ENCODE measurements at regions not wholly inside any gene's neighbourhood (a gene's known extent, or its start where the extent isn't known, plus 50 kb on each side); places are given as distances from the start of the nearest gene placed in this dataset.

- TF ChIP-seq, protein P1, sequence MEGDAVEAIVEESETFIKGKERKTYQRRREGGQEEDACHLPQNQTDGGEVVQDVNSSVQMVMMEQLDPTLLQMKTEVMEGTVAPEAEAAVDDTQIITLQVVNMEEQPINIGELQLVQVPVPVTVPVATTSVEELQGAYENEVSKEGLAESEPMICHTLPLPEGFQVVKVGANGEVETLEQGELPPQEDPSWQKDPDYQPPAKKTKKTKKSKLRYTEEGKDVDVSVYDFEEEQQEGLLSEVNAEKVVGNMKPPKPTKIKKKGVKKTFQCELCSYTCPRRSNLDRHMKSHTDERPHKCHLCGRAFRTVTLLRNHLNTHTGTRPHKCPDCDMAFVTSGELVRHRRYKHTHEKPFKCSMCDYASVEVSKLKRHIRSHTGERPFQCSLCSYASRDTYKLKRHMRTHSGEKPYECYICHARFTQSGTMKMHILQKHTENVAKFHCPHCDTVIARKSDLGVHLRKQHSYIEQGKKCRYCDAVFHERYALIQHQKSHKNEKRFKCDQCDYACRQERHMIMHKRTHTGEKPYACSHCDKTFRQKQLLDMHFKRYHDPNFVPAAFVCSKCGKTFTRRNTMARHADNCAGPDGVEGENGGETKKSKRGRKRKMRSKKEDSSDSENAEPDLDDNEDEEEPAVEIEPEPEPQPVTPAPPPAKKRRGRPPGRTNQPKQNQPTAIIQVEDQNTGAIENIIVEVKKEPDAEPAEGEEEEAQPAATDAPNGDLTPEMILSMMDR (IDR thresholded peaks at IDR 0.05; ENCODE audit: low read depth, low read length): no peak
- H3K27me3 ChIP-seq (ENCODE audit: control insufficient read depth, insufficient read depth, low read length): no peaks in the 10 kb centered on the region
- ChIA-PET CTCF (no interaction called here), POLR2A (no interaction called here)
- peaks cover 60% of the 10 kb centered on the region for H3K9me3 ChIP-seq (ENCODE audit: control insufficient read depth, insufficient read depth, low read length)
- H3K4me3 ChIP-seq (ENCODE audit: low read depth, low read length): no peak overlapping the region
- no peak for DNase-seq (ENCODE audit: low read depth, low spot score)
- H3K27ac ChIP-seq (ENCODE audit: low read depth, low read length): no peak overlapping the region
These were observed 176.2 kb downstream of the URI1 start for GRCh38 chr19:30118221-30118620.

DNA sequence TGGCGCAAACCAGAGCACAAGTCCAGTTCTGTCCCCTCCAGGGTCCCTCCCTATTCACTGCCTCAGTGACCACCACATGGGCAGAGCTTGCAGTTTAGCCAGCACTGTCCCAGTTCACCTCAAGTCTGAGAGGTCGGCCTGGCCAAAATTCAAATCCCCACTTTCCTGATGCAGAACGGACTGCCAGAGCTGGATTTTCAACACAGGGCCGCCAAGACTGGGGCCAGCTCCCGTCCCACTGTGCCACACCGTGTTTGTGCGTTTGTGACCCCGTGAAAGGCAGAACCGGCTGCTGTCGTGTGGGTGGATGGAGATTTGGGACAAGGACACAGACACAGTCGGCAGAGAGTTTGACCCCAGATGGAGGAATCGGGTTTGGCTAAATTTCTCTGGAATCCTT is 176.7 kb downstream of the URI1 start:
- H3K27me3 ChIP-seq (ENCODE audit: control insufficient read depth, insufficient read depth, low read length): no peaks in the 10 kb centered on the region
- H3K9me3 ChIP-seq (ENCODE audit: control insufficient read depth, insufficient read depth, low read length): peaks cover 65% of the 10 kb centered on the region
- TF ChIP-seq, protein P1 (IDR thresholded peaks at IDR 0.05; ENCODE audit: low read depth, low read length): no peak
- H3K27ac ChIP-seq (ENCODE audit: low read depth, low read length): no peak overlapping the region
- POLR2A ChIA-PET: no interaction called here
- CTCF ChIA-PET: interaction anchor here (0.7 kb wide), 1 partner anchor 644 kb away, joined by 3 read pairs; no protein-coding TSS in a partner anchor
- H3K4me3 ChIP-seq (ENCODE audit: low read depth, low read length): no peak overlapping the region
- no peak for DNase-seq (ENCODE audit: low read depth, low spot score)

DNA sequence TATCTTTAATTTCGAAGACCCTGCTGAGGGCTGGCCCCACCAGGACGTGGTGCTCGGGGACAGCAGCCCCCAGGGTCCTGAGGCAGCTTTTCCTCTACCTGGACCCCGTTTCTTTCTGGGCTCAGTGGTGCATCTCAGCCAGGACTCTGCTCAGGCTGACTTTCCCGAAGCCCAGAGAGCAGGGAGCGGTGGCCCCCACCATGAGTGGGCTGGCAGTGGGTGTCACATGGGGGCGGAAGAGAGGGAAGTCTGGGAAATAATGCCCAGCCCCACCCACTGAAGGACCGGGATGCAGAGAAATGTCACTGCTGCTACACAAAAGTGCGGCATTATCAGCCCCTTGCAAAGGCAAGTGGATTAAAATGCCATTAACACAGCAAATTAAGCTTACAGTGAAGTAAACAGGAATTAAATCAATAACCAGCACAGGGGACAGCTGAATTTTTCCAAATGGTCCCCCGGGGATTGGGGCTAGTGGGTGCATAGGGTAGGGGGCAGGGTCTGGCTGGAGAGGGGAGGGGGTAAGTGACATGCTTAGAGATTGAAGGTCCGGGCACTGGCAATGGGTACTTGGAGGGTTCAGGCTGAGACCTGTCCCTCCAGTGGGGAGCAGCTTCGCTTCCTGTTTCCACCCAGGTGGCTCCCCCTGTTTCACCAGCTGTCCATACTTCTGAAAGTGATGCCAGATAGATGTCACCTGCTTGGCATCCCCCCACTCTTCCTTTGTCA is 177.3 kb downstream of the URI1 start:
- POLR2A ChIA-PET: no interaction called here

GRCh38 chr19:30120860-30121484 is 178.9 kb downstream of the URI1 start:
- Histone ChIP-seq H3K9me3 (ENCODE audit: control insufficient read depth, insufficient read depth, low read length) (peaks cover 69% of the 10 kb centered on the region), H3K27ac (ENCODE audit: low read depth, low read length) (no peak overlapping the region), H3K4me3 (ENCODE audit: low read depth, low read length) (no peak overlapping the region), H3K27me3 (ENCODE audit: control insufficient read depth, insufficient read depth, low read length) (no peaks in the 10 kb centered on the region)
- no peak for DNase-seq (ENCODE audit: low read depth, low spot score)
- ChIA-PET CTCF (no interaction called here), POLR2A (interaction anchor here (0.5 kb wide), 1 partner anchor 180 kb away, joined by 3 read pairs; no protein-coding TSS in a partner anchor)
- TF ChIP-seq, protein P1 (IDR thresholded peaks at IDR 0.05; ENCODE audit: low read depth, low read length): no peak

More for the DNA sequence above, 177.3 kb downstream of the URI1 start:
- TF ChIP-seq, protein P1 (IDR thresholded peaks at IDR 0.05; ENCODE audit: low read depth, low read length): no peak
- CTCF ChIA-PET: interaction anchor here (0.7 kb wide), 1 partner anchor 644 kb away, joined by 3 read pairs; no protein-coding TSS in a partner anchor
- Histone ChIP-seq H3K27me3 (ENCODE audit: control insufficient read depth, insufficient read depth, low read length) (no peaks in the 10 kb centered on the region), H3K27ac (ENCODE audit: low read depth, low read length) (no peak overlapping the region), H3K9me3 (ENCODE audit: control insufficient read depth, insufficient read depth, low read length) (peaks cover 70% of the 10 kb centered on the region), H3K4me3 (ENCODE audit: low read depth, low read length) (no peak overlapping the region)
- DNase-seq (ENCODE audit: low read depth, low spot score): no peak

- ChIA-PET CTCF (no interaction called here), POLR2A (no interaction called here)
- TF ChIP-seq, protein P1 (IDR thresholded peaks at IDR 0.05; ENCODE audit: low read depth, low read length): no peak
- Histone ChIP-seq H3K27me3 (ENCODE audit: control insufficient read depth, insufficient read depth, low read length) (no peaks in the 10 kb centered on the region), H3K27ac (ENCODE audit: low read depth, low read length) (no peak overlapping the region), H3K4me3 (ENCODE audit: low read depth, low read length) (no peak overlapping the region), H3K9me3 (ENCODE audit: control insufficient read depth, insufficient read depth, low read length) (peaks cover 66% of the 10 kb centered on the region)
- no peak for DNase-seq (ENCODE audit: low read depth, low spot score)
These were observed 180.4 kb downstream of the URI1 start for GRCh38 chr19:30122431-30122830.

Measured in AG04450 (cell line).